ENCODE measurements at regions not wholly inside any gene's neighbourhood (a gene's known extent, or its start where the extent isn't known, plus 50 kb on each side); places are given as distances from the start of the nearest gene placed in this dataset.

DNA sequence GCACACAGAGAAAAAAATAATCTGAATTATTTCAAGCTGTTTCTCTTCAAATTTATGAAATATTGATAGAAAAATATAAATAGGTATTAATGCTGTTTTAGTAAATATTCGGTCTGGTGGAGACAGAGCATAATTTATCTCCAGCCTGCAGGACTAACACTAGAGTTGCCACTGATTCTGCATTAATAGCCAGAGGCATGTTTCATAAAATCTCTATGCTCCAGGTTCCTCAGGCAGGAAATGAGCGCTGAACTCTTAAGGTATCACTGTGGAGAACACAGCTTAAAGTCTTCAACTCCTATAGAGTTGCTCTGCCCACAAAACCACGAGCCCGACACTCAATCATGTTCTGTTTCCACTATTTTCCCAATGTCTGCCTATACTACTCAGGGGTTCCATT lies 470.0 kb upstream of the TMPO start:
- TF ChIP-seq KAT2A (conservative IDR thresholded peaks at IDR 0.05; ENCODE audit: control insufficient read depth, low read depth, low read length) (no peak), ZNF24 (IDR thresholded peaks at IDR 0.05) (no peak), MXI1 (IDR thresholded peaks at IDR 0.05; ENCODE audit: low read depth, low read length) (no peak), EZH2 (IDR thresholded peaks at IDR 0.05; ENCODE audit: borderline replicate concordance, control insufficient read depth, low read depth, low read length) (no peak)
- TF ChIP-seq, protein P1, sequence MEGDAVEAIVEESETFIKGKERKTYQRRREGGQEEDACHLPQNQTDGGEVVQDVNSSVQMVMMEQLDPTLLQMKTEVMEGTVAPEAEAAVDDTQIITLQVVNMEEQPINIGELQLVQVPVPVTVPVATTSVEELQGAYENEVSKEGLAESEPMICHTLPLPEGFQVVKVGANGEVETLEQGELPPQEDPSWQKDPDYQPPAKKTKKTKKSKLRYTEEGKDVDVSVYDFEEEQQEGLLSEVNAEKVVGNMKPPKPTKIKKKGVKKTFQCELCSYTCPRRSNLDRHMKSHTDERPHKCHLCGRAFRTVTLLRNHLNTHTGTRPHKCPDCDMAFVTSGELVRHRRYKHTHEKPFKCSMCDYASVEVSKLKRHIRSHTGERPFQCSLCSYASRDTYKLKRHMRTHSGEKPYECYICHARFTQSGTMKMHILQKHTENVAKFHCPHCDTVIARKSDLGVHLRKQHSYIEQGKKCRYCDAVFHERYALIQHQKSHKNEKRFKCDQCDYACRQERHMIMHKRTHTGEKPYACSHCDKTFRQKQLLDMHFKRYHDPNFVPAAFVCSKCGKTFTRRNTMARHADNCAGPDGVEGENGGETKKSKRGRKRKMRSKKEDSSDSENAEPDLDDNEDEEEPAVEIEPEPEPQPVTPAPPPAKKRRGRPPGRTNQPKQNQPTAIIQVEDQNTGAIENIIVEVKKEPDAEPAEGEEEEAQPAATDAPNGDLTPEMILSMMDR (IDR thresholded peaks at IDR 0.05 in 2 of 3, conservative IDR thresholded peaks at IDR 0.05 in 1 of 3; ENCODE audit: control insufficient read depth in 2 of 3, extremely low read depth in 1 of 3, insufficient read depth in 1 of 3, low read depth in 3 of 3, low read length in 3 of 3), result no peak
